ENCODE measurements at regions not wholly inside any gene's neighbourhood (a gene's known extent, or its start where the extent isn't known, plus 50 kb on each side); places are given as distances from the start of the nearest gene placed in this dataset.

DNA sequence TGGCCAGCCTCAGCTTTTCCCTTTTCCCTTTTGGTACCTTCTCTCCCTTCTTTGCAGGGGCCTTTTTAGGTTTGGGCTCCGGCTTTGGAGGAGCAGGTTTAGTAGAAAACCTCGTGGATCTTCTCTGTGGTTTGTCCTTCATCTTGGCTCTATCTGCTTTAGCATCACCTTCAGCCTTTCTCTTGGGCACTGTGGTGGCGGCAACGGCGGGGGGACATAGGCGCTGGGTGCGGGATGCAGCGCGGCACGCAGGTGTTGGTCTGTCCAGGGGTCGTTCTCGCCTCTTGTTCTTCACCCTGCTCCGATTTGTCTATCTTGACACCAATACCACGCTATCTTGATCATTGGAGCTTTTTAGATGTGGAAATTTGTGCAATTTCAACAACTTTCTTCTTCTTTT lies 64.5 kb upstream of the SMAD3 start:
- TF ChIP-seq, protein P1, sequence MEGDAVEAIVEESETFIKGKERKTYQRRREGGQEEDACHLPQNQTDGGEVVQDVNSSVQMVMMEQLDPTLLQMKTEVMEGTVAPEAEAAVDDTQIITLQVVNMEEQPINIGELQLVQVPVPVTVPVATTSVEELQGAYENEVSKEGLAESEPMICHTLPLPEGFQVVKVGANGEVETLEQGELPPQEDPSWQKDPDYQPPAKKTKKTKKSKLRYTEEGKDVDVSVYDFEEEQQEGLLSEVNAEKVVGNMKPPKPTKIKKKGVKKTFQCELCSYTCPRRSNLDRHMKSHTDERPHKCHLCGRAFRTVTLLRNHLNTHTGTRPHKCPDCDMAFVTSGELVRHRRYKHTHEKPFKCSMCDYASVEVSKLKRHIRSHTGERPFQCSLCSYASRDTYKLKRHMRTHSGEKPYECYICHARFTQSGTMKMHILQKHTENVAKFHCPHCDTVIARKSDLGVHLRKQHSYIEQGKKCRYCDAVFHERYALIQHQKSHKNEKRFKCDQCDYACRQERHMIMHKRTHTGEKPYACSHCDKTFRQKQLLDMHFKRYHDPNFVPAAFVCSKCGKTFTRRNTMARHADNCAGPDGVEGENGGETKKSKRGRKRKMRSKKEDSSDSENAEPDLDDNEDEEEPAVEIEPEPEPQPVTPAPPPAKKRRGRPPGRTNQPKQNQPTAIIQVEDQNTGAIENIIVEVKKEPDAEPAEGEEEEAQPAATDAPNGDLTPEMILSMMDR (conservative IDR thresholded peaks at IDR 0.05) = no peak
- TF ChIP-seq ZFX (IDR thresholded peaks at IDR 0.05) = no peak
